ENCODE measurements at regions not wholly inside any gene's neighbourhood (a gene's known extent, or its start where the extent isn't known, plus 50 kb on each side); places are given as distances from the start of the nearest gene placed in this dataset.

DNA sequence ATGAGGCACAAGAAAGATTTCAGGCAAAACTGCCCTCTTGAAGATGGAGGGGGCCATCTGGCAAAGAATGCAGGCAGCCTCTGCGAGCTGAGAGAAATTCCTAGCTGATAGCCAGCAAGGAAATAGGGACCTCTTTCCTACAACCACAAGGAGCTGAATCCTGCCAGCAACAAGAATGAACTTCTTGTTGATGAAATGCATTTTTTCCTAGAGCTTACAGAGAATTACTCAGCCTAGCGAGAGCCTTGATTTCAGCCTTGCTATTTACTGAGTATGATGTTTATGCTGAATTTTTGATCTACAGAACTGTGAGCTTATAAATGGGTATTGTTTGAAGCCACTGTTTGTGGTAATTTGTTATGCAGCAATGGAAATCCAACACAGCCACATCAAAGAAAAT is 148.5 kb upstream of the NAALADL2 start:
- no peak overlapping the region for H3K4me3 ChIP-seq (ENCODE audit: low read depth, low read length, poor library complexity, severe bottlenecking)
- TF ChIP-seq EZH2 (IDR thresholded peaks at IDR 0.05; ENCODE audit: borderline replicate concordance, low read depth, low read length, poor library complexity, severe bottlenecking), result no peak
- TF ChIP-seq, protein P1, sequence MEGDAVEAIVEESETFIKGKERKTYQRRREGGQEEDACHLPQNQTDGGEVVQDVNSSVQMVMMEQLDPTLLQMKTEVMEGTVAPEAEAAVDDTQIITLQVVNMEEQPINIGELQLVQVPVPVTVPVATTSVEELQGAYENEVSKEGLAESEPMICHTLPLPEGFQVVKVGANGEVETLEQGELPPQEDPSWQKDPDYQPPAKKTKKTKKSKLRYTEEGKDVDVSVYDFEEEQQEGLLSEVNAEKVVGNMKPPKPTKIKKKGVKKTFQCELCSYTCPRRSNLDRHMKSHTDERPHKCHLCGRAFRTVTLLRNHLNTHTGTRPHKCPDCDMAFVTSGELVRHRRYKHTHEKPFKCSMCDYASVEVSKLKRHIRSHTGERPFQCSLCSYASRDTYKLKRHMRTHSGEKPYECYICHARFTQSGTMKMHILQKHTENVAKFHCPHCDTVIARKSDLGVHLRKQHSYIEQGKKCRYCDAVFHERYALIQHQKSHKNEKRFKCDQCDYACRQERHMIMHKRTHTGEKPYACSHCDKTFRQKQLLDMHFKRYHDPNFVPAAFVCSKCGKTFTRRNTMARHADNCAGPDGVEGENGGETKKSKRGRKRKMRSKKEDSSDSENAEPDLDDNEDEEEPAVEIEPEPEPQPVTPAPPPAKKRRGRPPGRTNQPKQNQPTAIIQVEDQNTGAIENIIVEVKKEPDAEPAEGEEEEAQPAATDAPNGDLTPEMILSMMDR (conservative IDR thresholded peaks at IDR 0.05; ENCODE audit: low read depth, low read length), result no peak
- DNase-seq (ENCODE audit: low spot score), result no peak
- H3K27me3 ChIP-seq (replicated peaks; ENCODE audit: insufficient read depth, low read depth, low read length, poor library complexity), result no peaks in the 10 kb centered on the region
- ChIA-PET POLR2A (ENCODE audit: low non-redundant PET) (no interaction called here), CTCF (no interaction called here)
- no peaks in the 10 kb centered on the region for H3K9me3 ChIP-seq (ENCODE audit: low read depth, low read length, poor library complexity, severe bottlenecking)
- no TSS peak for BruUV-seq (replicated peaks)
- intact Hi-C loops (cut with micrococcal nuclease; ENCODE audit: unreplicated experiment), result no loop called here
- no peaks in the 10 kb centered on the region for H3K36me3 ChIP-seq (ENCODE audit: insufficient read depth, low read length, poor library complexity, severe bottlenecking)
- no peak overlapping the region for H3K27ac ChIP-seq (ENCODE audit: low read depth, low read length, poor library complexity, severe bottlenecking)
- H3K4me1 ChIP-seq (ENCODE audit: insufficient read depth, low read length, poor library complexity, severe bottlenecking), result no peaks in the 10 kb centered on the region

- ChIA-PET CTCF (no interaction called here), POLR2A (ENCODE audit: low non-redundant PET) (no interaction called here)
- TF ChIP-seq EZH2 (IDR thresholded peaks at IDR 0.05; ENCODE audit: borderline replicate concordance, low read depth, low read length, poor library complexity, severe bottlenecking), result no peak
- TF ChIP-seq, protein P1 (conservative IDR thresholded peaks at IDR 0.05; ENCODE audit: low read depth, low read length), result no peak
- no peaks in the 10 kb centered on the region for H3K4me1 ChIP-seq (ENCODE audit: insufficient read depth, low read length, poor library complexity, severe bottlenecking)
- H3K27ac ChIP-seq (ENCODE audit: low read depth, low read length, poor library complexity, severe bottlenecking), result no peak overlapping the region
- no TSS peak for BruUV-seq (replicated peaks)
- intact Hi-C loops (cut with micrococcal nuclease; ENCODE audit: unreplicated experiment), result no loop called here
- no peaks in the 10 kb centered on the region for H3K36me3 ChIP-seq (ENCODE audit: insufficient read depth, low read length, poor library complexity, severe bottlenecking)
- DNase-seq (ENCODE audit: low spot score), result no peak
- H3K4me3 ChIP-seq (ENCODE audit: low read depth, low read length, poor library complexity, severe bottlenecking), result no peak overlapping the region
- no peaks in the 10 kb centered on the region for H3K9me3 ChIP-seq (ENCODE audit: low read depth, low read length, poor library complexity, severe bottlenecking)
- peaks cover 5% of the 10 kb centered on the region for H3K27me3 ChIP-seq (replicated peaks; ENCODE audit: insufficient read depth, low read depth, low read length, poor library complexity)
Observed at GRCh38 chr3:174715386-174715785, 143.7 kb upstream of the NAALADL2 start.

DNA sequence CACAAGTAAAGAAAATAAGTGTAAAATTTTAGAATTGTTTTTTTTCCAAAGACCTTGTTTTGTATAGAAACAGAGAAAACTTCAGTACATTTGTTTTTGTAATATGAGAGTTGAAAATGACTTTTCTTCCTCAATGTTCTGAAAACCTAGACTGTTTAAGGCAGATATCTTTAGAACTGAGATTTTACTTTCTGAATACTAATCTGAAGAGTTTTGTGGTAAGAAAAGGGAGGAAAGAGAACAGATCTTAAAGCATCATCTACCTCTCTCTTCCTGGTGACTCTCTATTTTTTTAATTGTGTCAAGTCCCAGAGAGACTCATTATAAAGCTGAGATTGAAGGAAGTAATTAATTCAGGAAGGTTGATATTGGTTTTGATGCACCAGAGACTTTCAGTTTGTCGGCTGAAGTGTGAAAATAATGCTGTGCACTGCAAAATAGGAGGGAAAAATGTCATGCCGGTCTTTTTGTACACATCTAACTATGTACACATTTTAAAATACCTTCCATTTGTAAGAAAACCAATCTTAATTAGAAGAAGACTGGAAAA is 142.1 kb upstream of the NAALADL2 start:
- no peak overlapping the region for H3K4me3 ChIP-seq (ENCODE audit: low read depth, low read length, poor library complexity, severe bottlenecking)
- intact Hi-C loops (cut with micrococcal nuclease; ENCODE audit: unreplicated experiment), result no loop called here
- DNase-seq (ENCODE audit: low spot score), result no peak
- no peaks in the 10 kb centered on the region for H3K9me3 ChIP-seq (ENCODE audit: low read depth, low read length, poor library complexity, severe bottlenecking)
- CTCF ChIA-PET, result no interaction called here
- no peaks in the 10 kb centered on the region for H3K36me3 ChIP-seq (ENCODE audit: insufficient read depth, low read length, poor library complexity, severe bottlenecking)
- no peaks in the 10 kb centered on the region for H3K4me1 ChIP-seq (ENCODE audit: insufficient read depth, low read length, poor library complexity, severe bottlenecking)
- peaks cover 9% of the 10 kb centered on the region for H3K27me3 ChIP-seq (replicated peaks; ENCODE audit: insufficient read depth, low read depth, low read length, poor library complexity)
- TF ChIP-seq, protein P1 (conservative IDR thresholded peaks at IDR 0.05; ENCODE audit: low read depth, low read length), result no peak
- no peak for TF ChIP-seq EZH2 (IDR thresholded peaks at IDR 0.05; ENCODE audit: borderline replicate concordance, low read depth, low read length, poor library complexity, severe bottlenecking)
- POLR2A ChIA-PET (ENCODE audit: low non-redundant PET), result no interaction called here
- H3K27ac ChIP-seq (ENCODE audit: low read depth, low read length, poor library complexity, severe bottlenecking), result no peak overlapping the region
- BruUV-seq (replicated peaks), result no TSS peak

All from A673 (cell line).